Neutrophil (primary cell): ENCODE measurements at regions not wholly inside any gene's neighbourhood (a gene's known extent, or its start where the extent isn't known, plus 50 kb on each side); places are given as distances from the start of the nearest gene placed in this dataset.

Source experiments
- H3K27ac ChIP-seq: fragments of 200-600 bp; sonication (generic); 2 replicates; pipeline ENCODE4 v1.5.1; 2016; ENCODE audit warnings: mild to moderate bottlenecking, moderate library complexity
- H3K27me3 ChIP-seq: fragments of 200-600 bp; sonication (generic); 2 replicates; pipeline ENCODE4 v1.6.0; 2016; ENCODE audit warnings: mild to moderate bottlenecking
- H3K36me3 ChIP-seq: fragments of 200-600 bp; sonication (generic); 2 replicates; pipeline ENCODE4 v1.5.1; 2017
- H3K4me1 ChIP-seq, 2 experiments: fragments of 200-600 bp in 1 of 2; sonication (generic) in 1 of 2; 1 replicate in 1 of 2; 2 replicates in 1 of 2; pipeline versions ENCODE4 v1.5.1 to v1.6.1; 2013 to 2016; ENCODE audit warnings: low read depth in 1 of 2, low read length in 1 of 2, mild to moderate bottlenecking in 1 of 2, moderate library complexity in 1 of 2; ENCODE audit not compliant: control insufficient read depth in 1 of 2, insufficient read depth in 1 of 2
- H3K4me3 ChIP-seq, 2 experiments: fragments of 200-600 bp in 1 of 2; sonication (generic) in 1 of 2; 1 replicate in 1 of 2; 2 replicates in 1 of 2; pipeline ENCODE4 v1.5.1; 2013 to 2016; ENCODE audit warnings: low read depth in 1 of 2, low read length in 1 of 2, mild to moderate bottlenecking in 1 of 2, moderate library complexity in 1 of 2
- H3K9me3 ChIP-seq: fragments of 200-600 bp; sonication (generic); 2 replicates; pipeline ENCODE4 v1.5.1; 2016
- CTCF ChIP-seq: fragments of 200-600 bp; sonication (generic); IDR thresholded peaks from 2 replicates; pipeline ENCODE4 v1.5.1; 2016; ENCODE audit warnings: antibody characterized with exemption

- Histone ChIP-seq H3K27ac (no peak overlapping the region), H3K27me3 (no peaks in the 10 kb centered on the region), H3K9me3 (no peaks in the 10 kb centered on the region), H3K4me3 (no peak overlapping the region), H3K36me3 (no peaks in the 10 kb centered on the region), H3K4me1 (no peaks in the 10 kb centered on the region)
- no peak for TF ChIP-seq CTCF
These were observed 208.2 kb upstream of the INHBA start for GRCh38 chr7:41910940-41911600.

GRCh38 chr7:41907444-41907843 lies 204.6 kb upstream of the INHBA start:
- Histone ChIP-seq H3K4me1 (no peaks in the 10 kb centered on the region), H3K36me3 (no peaks in the 10 kb centered on the region), H3K27me3 (no peaks in the 10 kb centered on the region), H3K27ac (no peak overlapping the region), H3K9me3 (no peaks in the 10 kb centered on the region), H3K4me3 (no peak overlapping the region)
- TF ChIP-seq CTCF = no peak

- no peak for TF ChIP-seq CTCF
- Histone ChIP-seq H3K27me3 (no peaks in the 10 kb centered on the region), H3K9me3 (no peaks in the 10 kb centered on the region), H3K36me3 (no peaks in the 10 kb centered on the region), H3K4me3 (no peak overlapping the region), H3K4me1 (peaks cover 13 to 14% of the 10 kb centered on the region in 2 experiments), H3K27ac (no peak overlapping the region)
These were observed 197.6 kb upstream of the INHBA start for GRCh38 chr7:41900532-41900931.

- Histone ChIP-seq H3K27ac (no peak overlapping the region), H3K4me3 (no peak overlapping the region), H3K4me1 (peaks cover 13 to 14% of the 10 kb centered on the region in 2 experiments), H3K36me3 (no peaks in the 10 kb centered on the region), H3K27me3 (no peaks in the 10 kb centered on the region), H3K9me3 (no peaks in the 10 kb centered on the region)
- TF ChIP-seq CTCF = no peak
These were observed 197.0 kb upstream of the INHBA start for GRCh38 chr7:41899823-41900433.

- TF ChIP-seq CTCF = no peak
- H3K27ac ChIP-seq = no peak overlapping the region
- H3K36me3 ChIP-seq = no peaks in the 10 kb centered on the region
- peaks cover 13 to 14% of the 10 kb centered on the region in 2 experiments for H3K4me1 ChIP-seq
- no peaks in the 10 kb centered on the region for H3K27me3 ChIP-seq
- no peaks in the 10 kb centered on the region for H3K9me3 ChIP-seq
- H3K4me3 ChIP-seq = no peak overlapping the region
These were observed 190.8 kb upstream of the INHBA start for GRCh38 chr7:41893656-41894055.
